GM19238 (cell line): ENCODE measurements at regions not wholly inside any gene's neighbourhood (a gene's known extent, or its start where the extent isn't known, plus 50 kb on each side); places are given as distances from the start of the nearest gene placed in this dataset.
"Not testable (repeated sequence)": the region's sequence is repeated elsewhere in the genome, so short reads cannot be mapped to it uniquely, and the experiment has no call there.

Source experiments
- DNase-seq: peaks from one replicate; pipeline ENCODE4 v3.0.0; 2011; ENCODE audit warnings: low spot score; ENCODE audit not compliant: insufficient read length

- DNase-seq = no peak
Observed at GRCh38 chr5:86507574-86507973, 110.2 kb upstream of the COX7C start.

GRCh38 chr5:86510330-86510915 is 107.3 kb upstream of the COX7C start:
- not testable (repeated sequence) for DNase-seq

- DNase-seq = no peak
Observed at GRCh38 chr5:86523718-86524117, 94.0 kb upstream of the COX7C start.

- no peak for DNase-seq
Observed at GRCh38 chr5:86525622-86526021, 92.1 kb upstream of the COX7C start.

- DNase-seq = no peak
Observed at GRCh38 chr5:86526811-86527348, 90.9 kb upstream of the COX7C start.

DNA sequence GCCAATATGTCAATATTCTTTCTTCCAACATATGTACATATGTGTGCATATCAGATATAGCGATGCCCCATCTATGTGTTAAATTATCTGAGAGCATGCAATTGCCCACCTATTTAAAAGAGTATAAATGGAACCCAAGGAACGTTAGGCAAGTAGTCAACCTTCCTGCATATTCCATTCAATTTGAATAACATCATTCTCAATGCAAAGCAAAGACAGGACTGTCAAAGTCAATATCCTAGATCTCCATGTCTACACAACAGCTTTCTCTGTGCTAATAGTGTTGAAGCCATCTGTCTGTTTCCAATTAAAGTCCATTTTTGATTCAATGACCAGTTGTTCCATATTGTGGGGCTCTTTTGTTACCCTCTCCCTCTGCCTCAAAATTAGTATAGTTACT is 85.3 kb upstream of the COX7C start:
- no peak for DNase-seq

- no peak for DNase-seq
Observed at GRCh38 chr5:86536396-86536795, 81.3 kb upstream of the COX7C start.

- no peak for DNase-seq
Observed at GRCh38 chr5:86542532-86542931, 75.2 kb upstream of the COX7C start.

DNA sequence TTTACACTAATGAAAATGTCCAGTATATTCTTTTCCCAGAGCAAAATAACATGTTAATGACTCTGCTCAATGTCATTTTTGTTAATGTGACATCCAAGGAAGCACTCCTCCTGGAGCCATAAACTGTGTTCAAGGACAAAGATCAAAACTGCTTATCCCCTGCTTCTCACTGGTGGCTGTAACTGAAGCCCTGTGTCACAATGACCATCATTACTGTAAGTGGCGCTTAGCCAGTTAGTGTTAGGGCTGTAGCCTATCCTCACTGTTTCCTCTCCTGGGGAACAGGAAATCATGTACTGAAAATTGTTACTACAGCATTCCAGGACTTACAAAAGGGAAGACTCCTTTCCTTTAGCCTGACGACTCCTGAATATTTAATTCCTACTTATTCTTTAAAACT is 71.7 kb upstream of the COX7C start:
- DNase-seq = no peak

DNA sequence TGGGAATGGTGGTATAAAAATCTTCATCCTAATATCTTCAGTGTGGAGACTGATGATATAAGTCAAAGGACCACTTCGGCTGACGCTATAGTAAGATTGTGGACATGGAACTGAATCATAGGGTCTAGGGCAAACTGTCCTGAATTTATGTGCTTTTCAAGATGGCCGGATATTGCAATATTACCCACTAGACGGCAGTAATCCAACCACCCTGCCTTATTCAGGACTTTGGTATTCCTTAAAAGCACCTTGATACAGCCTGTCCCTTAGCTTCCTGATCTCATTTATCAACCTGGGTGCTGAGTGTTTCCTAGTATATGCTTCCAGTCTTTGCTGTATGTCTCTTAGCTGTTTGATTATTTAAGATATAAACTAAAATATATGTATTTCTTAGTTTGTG is 71.2 kb upstream of the COX7C start:
- DNase-seq = no peak

- no peak for DNase-seq
Observed at GRCh38 chr5:86554638-86555037, 63.1 kb upstream of the COX7C start.

DNA sequence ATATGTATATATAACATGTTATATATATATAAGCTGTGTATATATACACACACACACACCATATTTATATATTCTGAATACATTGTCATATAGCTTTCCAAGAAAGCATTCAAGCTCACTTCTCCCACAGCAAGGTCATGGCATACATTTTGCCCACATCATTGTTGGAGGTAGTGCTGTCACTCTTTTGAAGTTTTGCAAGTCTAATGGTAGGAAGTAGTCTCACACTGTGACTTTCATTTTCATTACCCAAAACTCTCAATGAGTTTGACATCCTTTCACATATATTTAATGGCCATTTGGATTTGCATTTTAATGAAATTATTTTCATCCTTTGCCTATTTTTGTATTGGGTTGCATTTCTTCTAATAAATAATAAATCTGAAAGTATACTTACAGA is 59.8 kb upstream of the COX7C start:
- DNase-seq = no peak

DNA sequence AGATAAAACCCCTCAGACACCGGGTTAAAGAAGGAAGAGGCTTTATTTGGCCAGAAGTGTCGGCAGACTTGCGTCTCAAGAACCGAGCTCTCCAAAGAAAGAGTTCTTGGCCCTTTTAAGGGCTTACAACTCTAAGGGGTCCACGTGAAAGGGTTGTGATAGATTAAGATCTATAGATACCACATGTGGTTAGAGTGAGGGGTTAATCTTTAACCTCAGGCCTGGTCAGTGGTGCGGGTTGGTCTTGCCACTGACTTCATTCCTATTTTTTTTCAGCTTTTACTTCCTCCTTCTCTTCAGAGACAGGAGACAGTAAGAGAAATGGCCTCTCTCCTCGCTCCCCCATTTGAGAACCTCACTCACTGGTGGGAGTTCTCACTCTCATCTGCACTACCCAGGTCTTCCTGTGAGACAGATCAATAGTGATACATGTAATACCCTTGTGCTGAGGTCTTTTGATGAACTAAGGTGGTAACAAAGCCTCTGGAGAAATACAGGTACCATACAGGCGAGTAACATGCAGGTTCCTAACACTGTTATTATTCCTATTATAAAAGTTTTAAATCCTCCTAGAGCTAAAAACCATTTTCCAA is 52.4 kb upstream of the COX7C start:
- DNase-seq = peak; percentile 2

- not testable (repeated sequence) for DNase-seq
Observed at GRCh38 chr5:86566030-86566429, 51.7 kb upstream of the COX7C start.
